Stimulated activated CD4-positive, alpha-beta T cell treated with anti-CD3 and anti-CD28 coated beads, TNF-alpha, amount 100 ng/mL, for 1 hour (primary cell): ENCODE measurements at regions not wholly inside any gene's neighbourhood (a gene's known extent, or its start where the extent isn't known, plus 50 kb on each side); places are given as distances from the start of the nearest gene placed in this dataset.

Experiments used
- DNase-seq, 3 donors: peaks; one replicate each; pipeline ENCODE4 v3.0.0-alpha.2; 2020; ENCODE audit warnings: low read depth in 3 of 3, low spot score in 1 of 3

GRCh38 chr3:21801631-21802030 is 50.6 kb upstream of the ZNF385D start:
- no peak for DNase-seq

GRCh38 chr3:21803604-21804003 is 52.6 kb upstream of the ZNF385D start:
- DNase-seq: no peak

GRCh38 chr3:21804330-21804729 is 53.3 kb upstream of the ZNF385D start:
- no peak for DNase-seq

- DNase-seq: no peak
Observed at GRCh38 chr3:21806733-21807132, 55.7 kb upstream of the ZNF385D start.

GRCh38 chr3:21825684-21826083 is 74.7 kb upstream of the ZNF385D start:
- no peak for DNase-seq

GRCh38 chr3:21826416-21826815 is 75.4 kb upstream of the ZNF385D start:
- DNase-seq: no peak

DNA sequence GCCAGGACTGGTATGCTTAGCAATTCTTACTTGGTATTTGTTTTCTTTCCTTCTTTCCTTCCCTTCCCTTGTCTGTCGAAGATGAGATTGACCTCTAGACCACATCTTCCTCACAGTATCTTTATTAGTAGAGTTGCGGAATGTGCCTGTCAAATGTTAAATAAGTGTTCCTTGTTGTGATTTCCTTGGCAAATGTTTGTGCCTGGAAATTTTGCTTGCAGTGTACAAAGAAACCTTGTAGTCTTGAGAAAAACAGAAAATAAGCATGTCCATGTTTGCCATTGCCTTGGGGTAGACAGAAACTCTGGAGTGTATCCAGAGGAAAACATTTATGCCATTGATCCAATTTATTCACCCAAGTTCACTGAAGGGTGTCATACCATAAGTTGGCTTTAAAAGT is 79.5 kb upstream of the ZNF385D start:
- no peak for DNase-seq

DNA sequence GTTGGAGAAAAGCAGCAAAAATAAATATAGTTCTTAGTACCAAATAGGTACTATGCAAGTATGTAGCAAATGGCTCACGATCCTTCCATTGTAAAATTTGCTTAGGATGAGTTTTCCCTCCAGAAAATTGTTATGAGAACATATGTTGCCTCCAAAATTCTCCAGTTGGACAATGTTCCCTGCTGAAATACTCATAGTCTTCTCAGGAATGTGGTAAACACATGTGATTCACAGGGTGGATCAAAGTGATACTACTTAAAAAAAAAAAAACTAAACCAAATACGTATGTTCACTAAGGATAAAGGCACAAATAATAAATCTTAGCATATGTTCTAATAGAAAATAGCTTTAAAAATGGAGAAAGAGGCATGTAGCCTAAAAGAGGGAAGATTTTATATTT is 84.3 kb upstream of the ZNF385D start:
- DNase-seq: no peak

DNA sequence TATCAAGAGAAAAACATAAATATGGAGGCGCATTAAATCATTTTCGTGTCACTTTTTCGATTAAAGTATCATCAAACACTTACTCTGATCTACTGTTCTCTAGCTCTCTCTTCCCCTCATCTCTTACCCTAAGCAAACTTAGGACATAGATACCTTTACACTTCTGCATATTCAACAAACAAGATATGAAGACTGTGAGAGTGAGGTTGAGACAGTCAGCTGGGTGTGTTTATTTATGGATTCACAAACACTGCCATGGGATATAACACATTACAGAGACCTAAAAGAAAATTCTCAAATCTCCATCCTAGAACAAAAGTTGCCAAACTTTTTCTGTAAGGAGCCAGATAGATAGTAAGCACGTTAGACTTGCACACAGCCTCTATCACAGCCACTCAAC is 85.2 kb upstream of the ZNF385D start:
- no peak for DNase-seq

DNA sequence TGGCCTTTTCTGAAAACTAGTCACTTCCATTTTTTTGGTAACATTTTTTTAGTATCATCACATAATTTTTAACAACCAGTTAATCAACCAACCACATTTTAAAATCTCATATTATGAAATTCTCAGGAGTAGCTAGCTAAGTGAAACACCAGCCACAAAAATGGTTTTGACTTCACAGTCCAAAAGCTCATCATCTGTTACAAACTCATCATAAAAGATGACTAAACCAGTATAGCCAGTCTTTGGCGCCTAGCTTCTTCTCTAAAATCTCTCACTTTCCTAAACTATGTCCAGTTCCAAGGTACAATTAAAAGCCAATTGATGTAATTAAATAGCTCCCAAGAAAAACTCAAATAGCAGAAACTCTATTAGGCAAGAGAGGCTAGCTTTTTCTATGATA is 88.2 kb upstream of the ZNF385D start:
- DNase-seq: no peak

GRCh38 chr3:21839592-21839991 is 88.6 kb upstream of the ZNF385D start:
- DNase-seq: no peak

- no peak for DNase-seq
Observed at GRCh38 chr3:21847005-21847404, 96.0 kb upstream of the ZNF385D start.

DNA sequence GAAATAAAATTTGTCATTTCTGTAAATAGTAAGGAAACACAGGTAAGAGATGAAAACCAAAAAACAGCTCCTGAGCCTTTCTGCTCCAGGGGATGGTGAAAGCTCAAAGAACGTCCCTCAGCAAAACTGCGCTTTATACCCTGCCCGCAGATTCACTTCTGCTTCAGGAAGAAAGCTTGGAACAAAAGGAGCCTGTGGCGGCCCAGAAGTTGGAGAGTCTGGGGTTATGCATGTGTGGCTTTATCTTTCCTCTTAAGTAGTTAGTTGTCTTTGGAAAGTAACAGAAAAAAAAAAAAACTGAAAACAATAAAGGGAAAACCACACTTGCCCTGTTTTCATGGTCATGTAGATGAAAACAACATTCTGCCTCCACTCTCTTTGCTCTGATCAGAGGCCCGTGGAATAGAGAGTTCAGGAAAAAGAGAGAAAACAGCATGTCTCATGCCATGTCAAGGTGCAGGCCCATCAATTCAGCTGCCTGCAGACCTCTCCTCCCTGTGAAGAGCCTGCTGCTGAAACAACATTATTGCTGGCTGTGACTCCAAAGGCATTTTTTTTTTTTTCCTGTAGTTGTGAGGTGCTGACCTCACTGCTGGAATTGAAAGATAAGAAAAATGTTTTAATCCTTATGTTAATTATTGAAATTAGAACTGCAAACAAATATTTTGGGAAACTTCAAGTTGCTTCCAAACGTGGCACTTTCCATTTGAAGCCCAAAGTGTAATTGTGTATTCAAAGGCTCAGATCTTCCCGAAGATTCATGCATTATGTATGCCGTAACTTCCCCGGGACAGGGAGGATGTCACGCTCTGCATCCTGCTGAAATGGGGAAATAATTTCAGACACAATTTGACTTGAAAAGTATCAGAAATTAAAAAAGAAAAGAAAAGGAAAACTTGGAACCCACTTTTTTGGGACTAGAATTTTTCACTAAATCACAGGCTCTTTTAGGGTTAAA is 108.4 kb upstream of the ZNF385D start:
- DNase-seq: no peak

- no peak for DNase-seq
Observed at GRCh38 chr3:21860082-21860475, 109.1 kb upstream of the ZNF385D start.

- DNase-seq: no peak
Observed at GRCh38 chr3:21860657-21861056, 109.6 kb upstream of the ZNF385D start.

DNA sequence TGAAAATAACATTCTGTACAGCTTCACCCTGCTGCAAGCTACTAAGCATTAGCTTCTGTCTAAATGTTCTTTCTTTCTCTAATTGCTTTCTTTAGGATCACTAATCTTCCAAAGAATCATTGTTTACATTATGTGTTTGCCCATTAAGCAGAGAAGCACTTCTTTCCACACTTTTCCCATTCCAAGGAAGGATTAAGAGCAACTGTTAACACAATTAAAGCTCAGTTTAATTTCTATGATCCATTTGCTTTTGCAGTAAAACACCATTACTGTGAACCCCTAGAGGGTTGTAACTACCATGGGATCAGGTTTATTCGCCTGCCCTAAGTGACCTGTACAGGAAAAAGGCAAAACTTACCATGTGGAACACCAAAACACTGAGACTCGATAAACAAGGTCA is 125.8 kb upstream of the ZNF385D start:
- no peak for DNase-seq

GRCh38 chr3:21877214-21877754 is 126.3 kb upstream of the ZNF385D start:
- no peak for DNase-seq

GRCh38 chr3:21879184-21879886 is 128.3 kb upstream of the ZNF385D start:
- DNase-seq: no peak

DNA sequence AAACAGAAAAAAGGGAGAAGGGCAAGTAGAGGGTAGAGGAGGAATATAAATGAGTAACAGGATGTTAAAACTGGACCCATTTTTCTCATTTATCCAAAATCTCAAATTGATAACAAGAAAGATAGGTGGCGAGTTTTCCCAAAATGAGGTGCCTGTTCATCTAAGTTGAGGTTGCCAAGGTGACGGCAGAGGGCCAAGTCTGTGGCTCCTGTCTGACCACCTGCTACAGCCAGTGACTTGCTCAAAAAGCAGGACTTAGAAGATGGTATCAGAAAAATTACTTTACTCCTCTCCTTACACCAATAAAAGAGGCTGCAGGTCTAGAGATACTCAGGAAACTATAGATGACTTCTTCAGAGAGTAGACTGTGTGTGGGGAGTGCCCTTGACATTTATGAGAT is 137.6 kb upstream of the ZNF385D start:
- DNase-seq: no peak

DNA sequence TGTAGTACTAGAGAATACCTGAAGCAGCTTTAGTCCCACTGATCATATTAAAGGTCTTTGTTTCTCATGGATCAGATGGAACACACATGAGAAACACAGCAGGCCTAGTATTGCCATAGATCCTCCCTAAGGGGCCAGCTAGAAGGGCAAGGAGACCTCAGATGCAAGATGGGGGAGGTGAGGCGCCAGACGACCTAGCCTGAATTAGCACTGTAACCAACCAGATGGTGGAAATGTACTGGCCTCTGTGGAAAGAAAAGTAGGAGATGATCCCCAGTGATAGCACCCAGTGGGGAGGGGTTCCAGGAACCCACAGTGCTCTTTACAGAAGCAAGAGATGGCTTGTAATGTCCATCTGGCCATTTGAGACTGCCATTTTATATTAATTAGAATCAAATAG is 138.2 kb upstream of the ZNF385D start:
- DNase-seq: no peak

DNA sequence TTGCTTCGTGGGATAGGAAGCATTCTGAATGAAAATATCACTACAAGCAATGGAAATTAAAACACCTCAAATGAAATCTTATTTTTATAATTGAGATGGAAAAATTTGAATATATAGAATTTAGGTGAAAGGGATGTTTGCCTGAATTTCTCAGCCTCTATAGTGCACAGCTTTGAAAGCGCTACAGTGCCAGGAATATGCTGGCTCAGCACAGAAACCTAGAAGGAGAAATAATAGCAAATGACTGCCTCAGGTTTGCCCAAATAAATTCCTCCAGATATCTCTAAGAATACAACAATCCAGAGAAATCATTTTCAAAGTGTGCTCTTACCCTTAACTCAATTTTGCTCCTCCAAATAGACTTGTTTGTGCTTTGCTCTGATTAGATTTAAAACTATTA is 141.1 kb upstream of the ZNF385D start:
- no peak for DNase-seq

DNA sequence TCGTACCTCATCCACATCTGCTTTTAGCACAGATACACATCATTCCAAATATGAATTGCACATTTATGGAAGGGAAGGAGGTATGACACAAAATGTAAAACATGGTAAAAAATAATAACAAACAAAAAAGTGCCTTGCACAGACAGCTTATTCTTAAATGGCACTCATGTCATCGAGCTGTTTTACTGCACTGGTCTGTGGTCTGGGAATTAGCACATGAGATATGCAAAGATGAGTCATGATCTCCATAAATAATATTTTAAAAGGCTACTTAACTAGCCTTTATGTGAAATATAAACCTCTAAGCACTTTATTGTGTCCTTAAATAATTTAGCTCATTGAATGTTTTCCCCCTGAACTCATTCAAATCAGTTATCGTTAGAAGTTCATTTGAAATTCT is 142.2 kb upstream of the ZNF385D start:
- DNase-seq: no peak
